ENCODE measurements at regions not wholly inside any gene's neighbourhood (a gene's known extent, or its start where the extent isn't known, plus 50 kb on each side); places are given as distances from the start of the nearest gene placed in this dataset.

DNA sequence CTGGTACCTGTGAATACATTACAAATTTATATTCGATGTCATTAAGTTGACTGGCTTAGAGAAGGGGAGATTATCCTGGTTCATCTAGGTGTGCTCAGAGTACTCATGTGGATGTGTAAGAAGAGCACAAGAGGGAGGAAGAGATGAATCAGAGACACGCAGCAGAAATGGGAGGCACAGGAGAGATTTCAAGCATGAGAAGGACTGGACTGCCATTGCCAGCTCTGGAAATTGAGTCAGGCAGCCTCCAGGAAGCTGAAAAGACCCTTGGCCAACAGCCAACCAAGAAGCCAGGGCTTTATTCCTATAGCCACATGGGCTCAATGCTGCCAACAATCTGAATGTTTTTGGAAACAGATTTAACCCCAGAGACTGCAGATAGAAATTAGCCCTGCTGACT lies 1390.0 kb downstream of the STIM2 start:
- POLR2A ChIA-PET (ENCODE audit: unreplicated experiment): no interaction called here
- Histone ChIP-seq H2AFZ (no peak overlapping the region), H3K36me3 (ENCODE audit: low read depth) (no peaks in the 10 kb centered on the region), H3K4me3 (no peak overlapping the region), H3K4me1 (replicated peaks; ENCODE audit: insufficient read depth) (no peaks in the 10 kb centered on the region), H3K9me2 (ENCODE audit: insufficient read depth) (no peaks in the 10 kb centered on the region), H3K79me2 (ENCODE audit: low read depth) (no peaks in the 10 kb centered on the region), H3K9me3 (ENCODE audit: insufficient read depth, low read depth) (no peaks in the 10 kb centered on the region), H3K27ac (no peak overlapping the region), H3K4me2 (no peak overlapping the region), H3F3A (ENCODE audit: insufficient read depth, low read depth) (no peaks in the 10 kb centered on the region), H3K27me3 (ENCODE audit: insufficient read depth, low read depth) (no peaks in the 10 kb centered on the region), H4K20me1 (ENCODE audit: insufficient read depth) (no peaks in the 10 kb centered on the region)
- TF ChIP-seq EZH2 (IDR thresholded peaks at IDR 0.05; ENCODE audit: low read depth): no peak
- TF ChIP-seq CTCF (conservative IDR thresholded peaks at IDR 0.05): no peak
- CTCF ChIA-PET: interaction anchor here (0.6 kb wide), 2 partner anchors 422 to 887 kb away, joined by 3 read pairs; no protein-coding TSS in a partner anchor
- intact Hi-C loops (cut with micrococcal nuclease; ENCODE audit: unreplicated experiment): no loop called here
- no peak for DNase-seq
- BruUV-seq (replicated peaks): no TSS peak

DNA sequence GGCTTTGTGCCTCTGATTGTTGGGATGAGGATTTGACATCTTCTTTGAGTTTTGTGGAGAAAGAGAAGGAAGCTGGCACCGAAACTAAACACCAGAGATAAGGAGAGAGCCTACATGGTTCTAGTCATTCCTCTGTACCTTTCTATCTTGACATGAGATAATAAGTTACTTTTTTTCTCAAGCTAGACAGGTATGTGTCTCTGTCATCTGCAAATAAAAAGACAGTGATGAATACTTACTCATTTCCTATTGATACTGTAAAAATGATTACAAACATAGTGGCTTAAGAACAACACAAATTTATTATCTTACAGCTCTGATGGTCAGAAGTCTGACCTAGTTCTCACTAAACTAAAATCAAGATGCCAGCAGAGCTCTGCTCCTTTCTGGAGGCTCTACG lies 1391.2 kb downstream of the STIM2 start:
- no peaks in the 10 kb centered on the region for H3K27me3 ChIP-seq (ENCODE audit: insufficient read depth, low read depth)
- no peak overlapping the region for H3K27ac ChIP-seq
- H3K4me3 ChIP-seq: no peak overlapping the region
- H3K9me2 ChIP-seq (ENCODE audit: insufficient read depth): no peaks in the 10 kb centered on the region
- H2AFZ ChIP-seq: no peak overlapping the region
- no peaks in the 10 kb centered on the region; the same call in 1 of the 2 replicates for H3K9me3 ChIP-seq (ENCODE audit: insufficient read depth, low read depth)
- H3F3A ChIP-seq (ENCODE audit: insufficient read depth, low read depth): no peaks in the 10 kb centered on the region
- H4K20me1 ChIP-seq (ENCODE audit: insufficient read depth): no peaks in the 10 kb centered on the region
- intact Hi-C loops (cut with micrococcal nuclease; ENCODE audit: unreplicated experiment): no loop called here
- ChIA-PET CTCF (no interaction called here), POLR2A (ENCODE audit: unreplicated experiment) (no interaction called here)
- DNase-seq: no peak
- no peaks in the 10 kb centered on the region for H3K36me3 ChIP-seq (ENCODE audit: low read depth)
- TF ChIP-seq CTCF (conservative IDR thresholded peaks at IDR 0.05) (no peak), EZH2 (IDR thresholded peaks at IDR 0.05; ENCODE audit: low read depth) (no peak)
- no peaks in the 10 kb centered on the region for H3K4me1 ChIP-seq (replicated peaks; ENCODE audit: insufficient read depth)
- H3K4me2 ChIP-seq: no peak overlapping the region
- BruUV-seq (replicated peaks): no TSS peak
- H3K79me2 ChIP-seq (ENCODE audit: low read depth): no peaks in the 10 kb centered on the region

DNA sequence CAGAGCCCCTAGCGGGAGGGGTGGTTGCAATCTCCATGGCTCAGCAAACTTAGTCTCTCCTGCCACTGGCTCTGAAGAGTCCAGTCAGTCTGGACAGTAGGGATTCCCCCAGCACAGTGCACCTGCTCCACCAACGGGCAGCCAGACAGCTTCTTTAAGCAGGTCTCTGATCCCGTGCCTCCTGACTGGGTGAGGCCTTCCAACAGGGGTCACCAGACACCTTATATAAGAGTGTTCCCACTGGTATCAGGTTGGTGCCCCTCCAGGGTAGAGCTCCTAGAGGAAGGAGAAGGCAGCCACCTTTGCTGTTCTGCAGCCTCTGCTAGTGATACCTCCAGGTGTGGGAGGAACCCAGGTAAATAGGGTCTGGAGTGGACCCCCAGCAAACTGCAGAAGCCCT lies 1393.4 kb downstream of the STIM2 start:
- Histone ChIP-seq H3F3A (ENCODE audit: insufficient read depth, low read depth) (no peaks in the 10 kb centered on the region), H3K27me3 (ENCODE audit: insufficient read depth, low read depth) (no peaks in the 10 kb centered on the region), H4K20me1 (ENCODE audit: insufficient read depth) (no peaks in the 10 kb centered on the region), H3K9me2 (ENCODE audit: insufficient read depth) (no peaks in the 10 kb centered on the region), H2AFZ (no peak overlapping the region), H3K27ac (no peak overlapping the region), H3K4me2 (no peak overlapping the region), H3K36me3 (ENCODE audit: low read depth) (no peaks in the 10 kb centered on the region), H3K9me3 (ENCODE audit: insufficient read depth, low read depth) (no peaks in the 10 kb centered on the region; the same call in 1 of the 2 replicates), H3K4me3 (no peak overlapping the region), H3K79me2 (ENCODE audit: low read depth) (no peaks in the 10 kb centered on the region), H3K4me1 (replicated peaks; ENCODE audit: insufficient read depth) (no peaks in the 10 kb centered on the region)
- BruUV-seq (replicated peaks): no TSS peak
- ChIA-PET POLR2A (ENCODE audit: unreplicated experiment) (no interaction called here), CTCF (no interaction called here)
- TF ChIP-seq CTCF (conservative IDR thresholded peaks at IDR 0.05): no peak
- TF ChIP-seq EZH2 (IDR thresholded peaks at IDR 0.05; ENCODE audit: low read depth): no peak
- intact Hi-C loops (cut with micrococcal nuclease; ENCODE audit: unreplicated experiment): no loop called here
- DNase-seq: no peak
